Body of pancreas (tissue), 4 donors: ENCODE measurements at regions not wholly inside any gene's neighbourhood (a gene's known extent, or its start where the extent isn't known, plus 50 kb on each side); places are given as distances from the start of the nearest gene placed in this dataset.

ENCODE experiments used
- ATAC-seq: fragments of 150-250 bp; one replicate; pipeline ENCODE4 v1.9.1; 2016
- DNase-seq, 4 donors: peaks; one replicate each; pipeline ENCODE4 v3.0.0-alpha.2; 2019
- H3K27ac ChIP-seq, 4 donors: fragments of 200-600 bp; sonication (generic); 1 replicate in 3 of 4; 2 replicates in 1 of 4; pipeline versions ENCODE4 v1.5.1 to v1.6.1; 2016 to 2019; ENCODE audit warnings: mild to moderate bottlenecking in 1 of 4, mixed read lengths in 1 of 4, moderate library complexity in 1 of 4
- H3K27me3 ChIP-seq, 2 donors: fragments of 200-600 bp; sonication (generic); one replicate each; pipeline ENCODE4 v1.6.0; 2016; ENCODE audit warnings: mild to moderate bottlenecking in 1 of 2
- H3K36me3 ChIP-seq, 2 donors: fragments of 200-600 bp; sonication (generic); replicated peaks in 1 of 2; 2 replicates each; pipeline ENCODE4 v1.5.1; 2016; ENCODE audit warnings: low read depth in 2 of 2; ENCODE audit not compliant: insufficient read depth in 1 of 2
- H3K4me1 ChIP-seq: fragments of 200-600 bp; sonication (generic); one replicate; pipeline ENCODE4 v1.6.0; 2016
- H3K4me3 ChIP-seq, 2 donors: fragments of 200-600 bp; sonication (generic); 1 replicate in 1 of 2; 2 replicates in 1 of 2; pipeline ENCODE4 v1.5.1; 2016 to 2019
- H3K9me3 ChIP-seq, 3 donors: fragments of 200-600 bp; sonication (generic); 1 replicate in 2 of 3; 2 replicates in 1 of 3; pipeline ENCODE4 v1.5.1; 2016
- POLR2A ChIP-seq, 3 donors: fragments of 450-650 bp; IDR thresholded peaks; one replicate each; pipeline ENCODE4 v1.6.1; 2016; ENCODE audit warnings: antibody characterized with exemption in 3 of 3, mild to moderate bottlenecking in 2 of 3
- WGBS, 2 donors: methylation state at CpG; one replicate each; pipeline ENCODE4 v1.1.5; 2017; 5-methylcytosine and 5-hydroxymethylcytosine counted together
- intact Hi-C: fragments of 100-400 bp; cut with DNase I; formaldehyde crosslinking; loops from one replicate; pipeline ENCODE4 v1.15.1; 2023
- TF ChIP-seq, protein P1 (sequence below), 7 experiments: fragments of 450-650 bp in 4 of 7; fragments of 200-600 bp in 3 of 7; sonication (generic) in 3 of 7; IDR thresholded peaks; one replicate each; pipeline ENCODE4 v1.5.1; 2016 to 2019; ENCODE audit warnings: antibody characterized with exemption in 7 of 7

DNA sequence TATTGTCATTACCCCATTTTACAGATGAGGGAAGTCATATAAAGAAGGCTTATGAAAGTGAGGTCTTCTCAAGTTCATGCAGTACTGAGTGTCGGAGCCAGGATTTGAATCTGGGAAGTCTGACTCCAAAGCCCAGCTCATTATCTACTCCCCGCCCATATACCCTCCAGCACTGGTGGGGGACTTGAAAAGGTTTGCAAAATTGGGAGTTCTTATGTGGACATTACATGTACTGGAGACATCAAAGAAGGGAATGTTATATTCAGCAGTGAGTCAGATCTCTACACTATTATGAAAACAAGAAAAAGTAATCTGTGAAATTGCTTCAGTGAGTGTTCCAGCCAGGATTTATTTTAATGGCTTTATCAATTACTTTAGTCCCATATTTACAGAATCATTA, 185.2 kb upstream of the CADPS start:
- no peak overlapping the region for H3K27ac ChIP-seq
- TF ChIP-seq, protein P1, sequence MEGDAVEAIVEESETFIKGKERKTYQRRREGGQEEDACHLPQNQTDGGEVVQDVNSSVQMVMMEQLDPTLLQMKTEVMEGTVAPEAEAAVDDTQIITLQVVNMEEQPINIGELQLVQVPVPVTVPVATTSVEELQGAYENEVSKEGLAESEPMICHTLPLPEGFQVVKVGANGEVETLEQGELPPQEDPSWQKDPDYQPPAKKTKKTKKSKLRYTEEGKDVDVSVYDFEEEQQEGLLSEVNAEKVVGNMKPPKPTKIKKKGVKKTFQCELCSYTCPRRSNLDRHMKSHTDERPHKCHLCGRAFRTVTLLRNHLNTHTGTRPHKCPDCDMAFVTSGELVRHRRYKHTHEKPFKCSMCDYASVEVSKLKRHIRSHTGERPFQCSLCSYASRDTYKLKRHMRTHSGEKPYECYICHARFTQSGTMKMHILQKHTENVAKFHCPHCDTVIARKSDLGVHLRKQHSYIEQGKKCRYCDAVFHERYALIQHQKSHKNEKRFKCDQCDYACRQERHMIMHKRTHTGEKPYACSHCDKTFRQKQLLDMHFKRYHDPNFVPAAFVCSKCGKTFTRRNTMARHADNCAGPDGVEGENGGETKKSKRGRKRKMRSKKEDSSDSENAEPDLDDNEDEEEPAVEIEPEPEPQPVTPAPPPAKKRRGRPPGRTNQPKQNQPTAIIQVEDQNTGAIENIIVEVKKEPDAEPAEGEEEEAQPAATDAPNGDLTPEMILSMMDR (IDR thresholded peaks at IDR 0.05), result no peak
- no peak for TF ChIP-seq POLR2A (IDR thresholded peaks at IDR 0.05)
- no peaks in the 10 kb centered on the region for H3K36me3 ChIP-seq
- H3K4me3 ChIP-seq, result no peak overlapping the region
- 80 to 91% methylated on average over 2 of the region's 2 CpGs for WGBS, 2 donors
- no peak for DNase-seq
- ATAC-seq, result no peak
- H3K4me1 ChIP-seq, result no peaks in the 10 kb centered on the region
- no peaks in the 10 kb centered on the region for H3K27me3 ChIP-seq
- no peaks in the 10 kb centered on the region for H3K9me3 ChIP-seq
- intact Hi-C loops, result no loop called here

GRCh38 chr3:63061449-63061848, 186.2 kb upstream of the CADPS start:
- Histone ChIP-seq H3K36me3 (no peaks in the 10 kb centered on the region), H3K27me3 (no peaks in the 10 kb centered on the region), H3K27ac (no peak overlapping the region), H3K9me3 (no peaks in the 10 kb centered on the region), H3K4me1 (no peaks in the 10 kb centered on the region), H3K4me3 (no peak overlapping the region)
- intact Hi-C loops, result no loop called here
- TF ChIP-seq POLR2A (IDR thresholded peaks at IDR 0.05), result no peak
- TF ChIP-seq, protein P1 (IDR thresholded peaks at IDR 0.05), result no peak
- ATAC-seq (peak; percentile 47), DNase-seq (peak in 2 of 4 donors; percentile 8 to 17)
- 25 to 28% methylated on average over 5 of the region's 5 CpGs for WGBS, 2 donors

- no peaks in the 10 kb centered on the region for H3K4me1 ChIP-seq
- TF ChIP-seq POLR2A (IDR thresholded peaks at IDR 0.05), result no peak
- TF ChIP-seq, protein P1 (IDR thresholded peaks at IDR 0.05), result no peak
- H3K36me3 ChIP-seq, result no peaks in the 10 kb centered on the region
- WGBS, 2 donors, result 35 to 77% methylated on average over 1 of the region's 1 CpG
- no peak overlapping the region for H3K27ac ChIP-seq
- DNase-seq, result no peak
- intact Hi-C loops, result no loop called here
- H3K4me3 ChIP-seq, result no peak overlapping the region
- H3K9me3 ChIP-seq, result no peaks in the 10 kb centered on the region
- no peak for ATAC-seq
- no peaks in the 10 kb centered on the region for H3K27me3 ChIP-seq
Measured at GRCh38 chr3:63064209-63064755, 189.1 kb upstream of the CADPS start.

GRCh38 chr3:63067999-63068645, 192.9 kb upstream of the CADPS start:
- TF ChIP-seq, protein P1 (IDR thresholded peaks at IDR 0.05), result no peak
- no peak for TF ChIP-seq POLR2A (IDR thresholded peaks at IDR 0.05)
- Histone ChIP-seq H3K4me1 (peaks cover 25% of the 10 kb centered on the region), H3K9me3 (no peaks in the 10 kb centered on the region), H3K36me3 (no peaks in the 10 kb centered on the region), H3K27me3 (no peaks in the 10 kb centered on the region), H3K27ac (no peak overlapping the region), H3K4me3 (no peak overlapping the region)
- 6 to 36% methylated on average over 3 of the region's 3 CpGs for WGBS, 2 donors
- ATAC-seq (no peak), DNase-seq (peak in 3 of 4 donors; percentile 14 to 16 (median 15))
- intact Hi-C loops, result no loop called here
